ENCODE measurements at regions not wholly inside any gene's neighbourhood (a gene's known extent, or its start where the extent isn't known, plus 50 kb on each side); places are given as distances from the start of the nearest gene placed in this dataset.
"Not testable (repeated sequence)": the region's sequence is repeated elsewhere in the genome, so short reads cannot be mapped to it uniquely, and the experiment has no call there.

GRCh38 chrX:843306-843705 is 212.7 kb downstream of the SHOX start:
- TF ChIP-seq CTCF (IDR thresholded peaks at IDR 0.05; ENCODE audit: unreplicated experiment) = no peak
- no peaks in the 10 kb centered on the region for H3K4me1 Mint-ChIP-seq

GRCh38 chrX:840556-840955 is 210.0 kb downstream of the SHOX start:
- Mint-ChIP-seq H3K27me3 (ENCODE audit: low read depth) (no peaks in the 10 kb centered on the region), H3K36me3 (no peaks in the 10 kb centered on the region), H3K4me1 (no peaks in the 10 kb centered on the region), H3K4me3 (no peak overlapping the region), H3K27ac (no peak overlapping the region), H3K9me3 (peaks cover 11% of the 10 kb centered on the region)
- DNase-seq (ENCODE audit: low spot score in 2 of 2, unreplicated experiment in 2 of 2) = no peak
- TF ChIP-seq CTCF (IDR thresholded peaks at IDR 0.05; ENCODE audit: unreplicated experiment) = no peak

More at GRCh38 chrX:843306-843705, 212.7 kb downstream of the SHOX start:
- Mint-ChIP-seq H3K4me3 (no peak overlapping the region), H3K27me3 (ENCODE audit: low read depth) (no peaks in the 10 kb centered on the region), H3K27ac (no peak overlapping the region), H3K9me3 (no peaks in the 10 kb centered on the region), H3K36me3 (no peaks in the 10 kb centered on the region)
- no peak for DNase-seq (ENCODE audit: low spot score in 2 of 2, unreplicated experiment in 2 of 2)

GRCh38 chrX:838666-839065 is 208.1 kb downstream of the SHOX start:
- H3K27me3 Mint-ChIP-seq (ENCODE audit: low read depth); H3K4me3 Mint-ChIP-seq; DNase-seq (ENCODE audit: low spot score in 2 of 2, unreplicated experiment in 2 of 2); H3K36me3 Mint-ChIP-seq; H3K27ac Mint-ChIP-seq; H3K4me1 Mint-ChIP-seq: not testable (repeated sequence)
- H3K9me3 Mint-ChIP-seq = peaks cover 11% of the 10 kb centered on the region

- H3K4me1 Mint-ChIP-seq; H3K27me3 Mint-ChIP-seq (ENCODE audit: low read depth); DNase-seq (ENCODE audit: low spot score in 2 of 2, unreplicated experiment in 2 of 2); H3K4me3 Mint-ChIP-seq; H3K36me3 Mint-ChIP-seq; H3K27ac Mint-ChIP-seq: not testable (repeated sequence)
- H3K9me3 Mint-ChIP-seq = peaks cover 15% of the 10 kb centered on the region
These were observed 205.3 kb downstream of the SHOX start for GRCh38 chrX:835857-836256.

GRCh38 chrX:830532-830931 is 199.9 kb downstream of the SHOX start:
- Mint-ChIP-seq H3K36me3 (no peaks in the 10 kb centered on the region), H3K27ac (no peak overlapping the region), H3K27me3 (ENCODE audit: low read depth) (no peaks in the 10 kb centered on the region), H3K4me1 (peaks cover 10% of the 10 kb centered on the region), H3K9me3 (peaks cover 3% of the 10 kb centered on the region), H3K4me3 (no peak overlapping the region)
- TF ChIP-seq CTCF (IDR thresholded peaks at IDR 0.05; ENCODE audit: unreplicated experiment) = no peak
- no peak for DNase-seq (ENCODE audit: low spot score in 2 of 2, unreplicated experiment in 2 of 2)

- TF ChIP-seq CTCF (IDR thresholded peaks at IDR 0.05; ENCODE audit: unreplicated experiment) = no peak
- H3K9me3 Mint-ChIP-seq = peaks cover 3% of the 10 kb centered on the region
- no peak overlapping the region for H3K27ac Mint-ChIP-seq
- H3K4me1 Mint-ChIP-seq = peaks cover 10% of the 10 kb centered on the region
- H3K4me3 Mint-ChIP-seq = no peak overlapping the region
- H3K27me3 Mint-ChIP-seq (ENCODE audit: low read depth) = no peaks in the 10 kb centered on the region
- H3K36me3 Mint-ChIP-seq = no peaks in the 10 kb centered on the region
- DNase-seq (ENCODE audit: low spot score in 2 of 2, unreplicated experiment in 2 of 2) = peak in 1 of 2 experiments; percentile 16
These were observed 198.6 kb downstream of the SHOX start for GRCh38 chrX:829145-829544.

- H3K4me3 Mint-ChIP-seq = no peak overlapping the region
- no peak for DNase-seq (ENCODE audit: low spot score in 2 of 2, unreplicated experiment in 2 of 2)
- peak overlapping the region; percentile 15 for H3K27ac Mint-ChIP-seq
These were observed 197.9 kb downstream of the SHOX start for GRCh38 chrX:828411-828959.

More at GRCh38 chrX:828411-828959, 197.9 kb downstream of the SHOX start:
- H3K27me3 Mint-ChIP-seq (ENCODE audit: low read depth) = no peaks in the 10 kb centered on the region
- H3K4me1 Mint-ChIP-seq = peaks cover 10% of the 10 kb centered on the region
- no peaks in the 10 kb centered on the region for H3K36me3 Mint-ChIP-seq
- H3K9me3 Mint-ChIP-seq = peaks cover 3% of the 10 kb centered on the region
- no peak for TF ChIP-seq CTCF (IDR thresholded peaks at IDR 0.05; ENCODE audit: unreplicated experiment)
